HG02938 (cell line): ENCODE measurements at regions not wholly inside any gene's neighbourhood (a gene's known extent, or its start where the extent isn't known, plus 50 kb on each side); places are given as distances from the start of the nearest gene placed in this dataset.
"Not testable (repeated sequence)": the region's sequence is repeated elsewhere in the genome, so short reads cannot be mapped to it uniquely, and the experiment has no call there.

Source experiments
- ATAC-seq: cut with Tn5 transposase; IDR thresholded peaks from one replicate; pipeline ENCODE4 v1.9.1; 2021; ENCODE audit warnings: mild to moderate bottlenecking, moderate library complexity; ENCODE audit not compliant: unreplicated experiment

DNA sequence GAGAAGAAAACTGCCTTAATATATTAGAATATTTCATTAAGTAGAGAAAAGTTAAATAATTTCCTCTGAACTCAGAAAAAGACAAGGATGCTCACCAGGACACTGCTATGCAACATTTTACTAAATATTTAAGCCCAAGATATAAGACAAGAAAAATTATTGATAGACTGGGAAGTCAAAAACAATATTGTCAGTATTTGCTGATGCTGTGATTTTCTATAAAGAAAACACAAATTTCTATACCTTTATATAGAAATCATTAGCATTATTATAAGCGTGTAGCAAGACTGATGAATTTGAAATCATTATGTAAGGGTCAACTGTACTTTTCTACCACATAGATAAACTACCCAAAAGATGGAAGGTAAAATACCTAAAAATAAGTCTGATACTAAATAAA, 451.0 kb downstream of the RNF144A start:
- ATAC-seq = no peak

GRCh38 chr2:7373156-7373555, 455.9 kb downstream of the RNF144A start:
- ATAC-seq = no peak

- no peak for ATAC-seq
These were observed 458.7 kb downstream of the RNF144A start for GRCh38 chr2:7375901-7376300.

GRCh38 chr2:7377916-7378569, 460.8 kb downstream of the RNF144A start:
- no peak for ATAC-seq

- ATAC-seq = no peak
These were observed 461.4 kb downstream of the RNF144A start for GRCh38 chr2:7378591-7378990.

DNA sequence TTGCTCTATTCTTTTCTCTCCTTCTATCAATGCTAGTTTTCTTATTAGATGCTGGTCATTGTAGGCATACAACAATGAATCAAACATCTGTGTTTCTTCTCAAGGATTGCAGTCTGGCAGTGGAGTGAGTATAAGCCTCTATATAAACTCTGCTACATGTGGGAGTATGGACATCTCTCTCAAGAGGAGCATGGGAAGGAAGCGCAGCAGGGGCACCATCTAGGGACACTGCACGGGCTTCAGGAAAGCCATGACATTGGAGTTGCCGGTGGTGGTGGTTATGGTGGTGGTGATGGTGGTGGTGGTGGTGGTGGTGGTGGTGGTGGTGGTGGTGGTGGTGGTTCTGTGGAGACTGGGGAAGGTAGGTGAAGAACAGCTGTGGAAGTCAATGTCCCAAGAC, 462.6 kb downstream of the RNF144A start:
- ATAC-seq = no peak

GRCh38 chr2:7384773-7385349, 467.6 kb downstream of the RNF144A start:
- no peak for ATAC-seq

DNA sequence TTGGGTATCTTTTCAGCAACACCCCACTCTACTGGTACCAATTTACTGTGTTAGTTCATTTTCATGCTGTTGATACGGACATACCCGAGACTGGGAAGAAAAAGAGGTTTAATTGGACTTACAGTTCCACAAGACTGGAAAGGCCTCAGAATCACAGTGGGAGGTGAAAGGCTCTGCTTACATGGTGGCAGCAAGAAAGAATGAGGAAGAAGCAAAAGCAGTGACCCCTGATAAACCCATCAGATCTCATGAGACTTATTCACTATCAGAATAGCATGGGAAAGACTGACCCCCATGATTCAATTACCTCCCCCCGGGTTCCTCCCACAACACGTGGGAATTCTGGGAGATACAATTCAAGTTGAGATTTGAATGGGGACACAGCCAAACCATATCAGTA, 473.1 kb downstream of the RNF144A start:
- ATAC-seq = not testable (repeated sequence)

DNA sequence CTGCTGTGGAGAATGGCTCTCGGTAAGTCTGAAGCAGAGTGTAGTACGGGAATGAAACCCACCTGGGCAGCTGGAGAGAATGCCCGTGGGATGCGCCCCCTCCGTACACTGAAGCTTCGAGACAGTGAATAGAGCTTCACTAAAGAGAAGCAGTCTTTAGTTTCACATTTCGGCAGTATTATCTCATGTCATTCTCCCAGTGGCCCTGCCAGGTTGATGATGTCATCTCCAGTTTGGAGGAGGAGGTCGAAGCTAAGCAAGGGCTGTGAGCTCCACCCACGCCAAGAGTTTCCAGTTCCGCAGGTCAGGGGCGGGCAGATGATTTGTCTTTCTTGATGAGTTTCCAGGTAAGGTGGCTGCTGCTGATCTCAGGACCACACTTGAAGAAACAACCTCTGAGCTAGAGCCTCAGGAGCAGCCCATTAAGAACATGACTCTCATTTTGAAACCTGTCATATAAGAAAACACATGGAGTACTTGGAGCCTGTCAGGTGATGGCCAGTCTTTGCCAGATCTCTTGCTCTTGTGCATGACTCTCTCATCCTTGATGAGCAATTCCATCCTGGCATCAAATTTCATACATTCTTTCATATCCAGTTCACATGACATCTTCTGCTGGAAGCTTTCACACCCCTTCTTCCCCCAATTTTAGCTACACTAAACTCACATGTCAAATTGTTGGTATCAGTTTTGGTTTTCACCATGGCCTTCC, 475.0 kb downstream of the RNF144A start:
- no peak for ATAC-seq

DNA sequence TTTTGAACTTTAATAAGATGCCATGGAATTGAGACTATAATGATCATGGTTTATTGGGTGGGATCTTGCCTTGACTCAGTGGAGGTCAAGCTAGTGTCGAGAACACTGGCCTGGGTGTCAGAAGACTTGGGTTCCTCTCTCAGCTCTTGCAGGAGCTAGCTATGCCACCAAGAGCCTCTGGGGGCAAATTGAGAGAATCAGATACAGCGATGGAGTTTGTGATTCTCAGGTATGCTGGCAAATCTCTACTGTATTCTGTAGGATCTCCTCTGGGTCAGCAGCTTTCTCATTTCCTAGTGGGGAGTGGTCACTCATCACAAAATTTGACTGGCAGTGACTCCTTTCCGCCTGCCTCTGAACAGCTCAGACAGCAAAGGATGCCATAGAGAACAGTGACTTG, 477.0 kb downstream of the RNF144A start:
- ATAC-seq = no peak

DNA sequence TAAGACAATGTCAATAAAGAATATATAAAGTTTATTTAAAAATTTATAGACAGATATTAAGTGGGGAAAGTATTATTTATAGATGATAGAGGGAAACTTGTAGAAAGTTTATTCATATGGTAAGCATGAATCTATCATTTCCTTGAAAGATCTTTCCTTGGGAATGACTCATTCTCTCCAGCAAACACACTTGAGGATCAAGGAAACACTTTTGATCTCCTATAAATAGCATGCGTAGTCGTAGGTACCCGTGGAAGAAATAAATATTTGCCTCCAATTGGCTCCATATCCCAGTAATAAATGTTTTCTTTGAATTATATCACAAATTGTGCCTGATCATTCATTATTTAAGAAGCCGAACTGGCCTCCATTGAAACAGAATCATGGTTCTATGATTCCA, 483.4 kb downstream of the RNF144A start:
- ATAC-seq = no peak

DNA sequence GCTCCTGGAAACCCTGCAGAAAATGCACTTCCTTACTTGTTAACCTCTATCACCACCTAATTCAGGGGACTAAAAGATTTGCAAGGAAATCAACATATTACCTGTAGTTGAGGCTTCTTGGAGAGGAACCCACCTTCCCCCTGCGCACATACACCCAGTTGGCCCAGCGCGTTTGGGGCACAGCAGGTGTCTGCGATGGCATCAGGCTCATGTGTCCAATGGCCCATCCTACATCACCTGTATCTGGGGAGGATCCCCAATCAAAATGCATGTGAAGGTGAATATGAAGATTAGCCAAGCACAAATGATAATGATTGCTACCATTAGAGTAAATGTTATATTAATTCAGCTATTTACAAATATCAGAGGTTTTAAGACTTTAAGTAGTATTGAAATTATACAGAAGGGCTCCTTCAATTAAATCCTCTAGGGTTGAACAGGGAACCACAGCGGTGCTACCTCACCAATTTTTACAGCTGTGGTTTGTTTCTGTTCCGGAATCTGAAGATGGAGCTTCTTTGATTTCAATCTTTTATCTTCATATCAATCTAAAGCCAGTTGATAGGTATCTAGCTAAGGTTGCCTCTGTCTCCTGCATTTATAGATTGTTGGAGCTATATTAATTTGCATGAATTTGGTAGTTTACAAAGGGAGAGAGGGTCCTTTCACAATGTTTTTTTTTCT, 486.0 kb downstream of the RNF144A start:
- no peak for ATAC-seq

GRCh38 chr2:7405861-7406715, 488.9 kb downstream of the RNF144A start:
- no peak for ATAC-seq

- ATAC-seq = no peak
These were observed 489.8 kb downstream of the RNF144A start for GRCh38 chr2:7407001-7407400.

- no peak for ATAC-seq
These were observed 490.9 kb downstream of the RNF144A start for GRCh38 chr2:7407906-7408680.

GRCh38 chr2:7411691-7412090, 494.5 kb downstream of the RNF144A start:
- no peak for ATAC-seq

- no peak for ATAC-seq
These were observed 500.9 kb downstream of the RNF144A start for GRCh38 chr2:7417845-7418742.

DNA sequence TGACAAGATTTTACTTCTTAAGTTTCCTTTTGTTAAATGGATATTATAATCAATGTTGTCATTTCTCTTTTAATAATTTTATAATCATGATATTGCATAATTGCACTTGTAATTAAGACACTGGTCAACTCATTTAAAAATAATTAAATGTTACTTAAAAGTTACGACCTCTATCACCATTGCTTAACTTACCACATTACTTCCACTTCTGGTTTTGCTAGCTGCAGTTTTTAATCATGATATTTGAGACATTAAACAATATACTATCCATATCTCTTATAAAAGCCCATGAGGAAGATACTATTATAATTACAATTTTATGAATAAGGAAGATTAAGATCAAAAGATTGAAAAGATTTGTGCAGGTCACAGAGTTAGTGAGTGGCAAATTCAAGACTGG, 502.0 kb downstream of the RNF144A start:
- ATAC-seq = no peak

- ATAC-seq = no peak
These were observed 502.7 kb downstream of the RNF144A start for GRCh38 chr2:7419814-7420311.
